Fibroblast of lung (primary cell): ENCODE measurements at regions not wholly inside any gene's neighbourhood (a gene's known extent, or its start where the extent isn't known, plus 50 kb on each side); places are given as distances from the start of the nearest gene placed in this dataset.

Source experiments
- EZH2 ChIP-seq: IDR thresholded peaks from 2 replicates; pipeline ENCODE4 v1.5.1; 2012; ENCODE audit warnings: low read length, control low read depth, mild to moderate bottlenecking; ENCODE audit errors: missing control alignments
- TF ChIP-seq, protein P1 (sequence below), 2 donors: IDR thresholded peaks in 1 of 2; conservative IDR thresholded peaks in 1 of 2; 1 replicate in 1 of 2; 2 replicates in 1 of 2; pipeline ENCODE4 v1.5.1; 2011 to 2012; ENCODE audit warnings: low read length in 2 of 2, control low read depth in 1 of 2, inconsistent platforms in 1 of 2, low read depth in 1 of 2, mild to moderate bottlenecking in 1 of 2

DNA sequence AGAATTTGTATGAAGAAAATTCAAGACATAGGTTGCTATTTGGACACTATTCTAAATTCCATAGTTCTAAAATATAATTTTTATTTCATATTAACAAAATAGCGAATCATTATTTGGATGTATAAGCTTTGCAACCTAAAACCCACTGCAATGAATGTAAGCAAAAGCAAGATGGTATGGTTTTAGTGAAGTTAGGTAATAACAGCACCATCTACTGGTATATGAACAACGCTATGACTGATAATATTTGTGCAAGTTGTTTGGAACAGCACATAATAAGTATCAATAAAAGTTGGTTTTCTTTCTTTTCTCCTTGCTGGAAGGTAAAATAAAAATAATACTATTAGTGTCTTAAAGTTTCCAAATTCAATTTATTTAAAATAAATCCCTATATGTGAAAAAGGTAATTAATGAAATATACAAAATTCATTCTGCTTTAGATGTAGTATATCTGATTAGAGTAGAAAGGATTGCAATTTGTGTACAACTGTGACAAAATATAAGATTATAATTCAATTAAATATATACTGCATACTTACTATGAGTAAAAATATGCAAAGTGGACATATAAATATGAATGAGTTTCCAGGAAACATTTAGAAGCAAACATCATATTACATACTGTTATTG is 79.0 kb upstream of the LSM8 start:
- TF ChIP-seq, protein P1, sequence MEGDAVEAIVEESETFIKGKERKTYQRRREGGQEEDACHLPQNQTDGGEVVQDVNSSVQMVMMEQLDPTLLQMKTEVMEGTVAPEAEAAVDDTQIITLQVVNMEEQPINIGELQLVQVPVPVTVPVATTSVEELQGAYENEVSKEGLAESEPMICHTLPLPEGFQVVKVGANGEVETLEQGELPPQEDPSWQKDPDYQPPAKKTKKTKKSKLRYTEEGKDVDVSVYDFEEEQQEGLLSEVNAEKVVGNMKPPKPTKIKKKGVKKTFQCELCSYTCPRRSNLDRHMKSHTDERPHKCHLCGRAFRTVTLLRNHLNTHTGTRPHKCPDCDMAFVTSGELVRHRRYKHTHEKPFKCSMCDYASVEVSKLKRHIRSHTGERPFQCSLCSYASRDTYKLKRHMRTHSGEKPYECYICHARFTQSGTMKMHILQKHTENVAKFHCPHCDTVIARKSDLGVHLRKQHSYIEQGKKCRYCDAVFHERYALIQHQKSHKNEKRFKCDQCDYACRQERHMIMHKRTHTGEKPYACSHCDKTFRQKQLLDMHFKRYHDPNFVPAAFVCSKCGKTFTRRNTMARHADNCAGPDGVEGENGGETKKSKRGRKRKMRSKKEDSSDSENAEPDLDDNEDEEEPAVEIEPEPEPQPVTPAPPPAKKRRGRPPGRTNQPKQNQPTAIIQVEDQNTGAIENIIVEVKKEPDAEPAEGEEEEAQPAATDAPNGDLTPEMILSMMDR (conservative IDR thresholded peaks at IDR 0.05 in 1 of 2, IDR thresholded peaks at IDR 0.05 in 1 of 2; ENCODE audit: low read depth in 1 of 2, low read length in 2 of 2): peak; percentile 9 to 57
- TF ChIP-seq EZH2: no peak
